K562 (cell line): ENCODE measurements at regions not wholly inside any gene's neighbourhood (a gene's known extent, or its start where the extent isn't known, plus 50 kb on each side); places are given as distances from the start of the nearest gene placed in this dataset.

ENCODE experiments used
- MYBL2 ChIP-seq, 2 experiments: fragments of 450-650 bp in 1 of 2; sonication (generic) in 1 of 2; formaldehyde crosslinking in 1 of 2; IDR thresholded peaks; 2 replicates each; pipeline versions ENCODE4 v1.6.1 to v1.8.1; 2017 to 2022; ENCODE audit warnings: borderline replicate concordance in 1 of 2, inconsistent platforms in 1 of 2, low read depth in 1 of 2, mild to moderate bottlenecking in 1 of 2, missing genetic modification reagents in 1 of 2, moderate library complexity in 1 of 2
- PPARD ChIP-seq: fragments of 250-450 bp; sonication (Bioruptor Pico); IDR thresholded peaks from 2 replicates; pipeline ENCODE4 v1.8.0; 2022; ENCODE audit warnings: inconsistent platforms, mild to moderate bottlenecking, moderate library complexity
- RHOXF2B ChIP-seq: fragments of 250-450 bp; sonication (Bioruptor Pico); conservative IDR thresholded peaks from 2 replicates; pipeline ENCODE4 v1.5.1; 2021
- ZBTB33 ChIP-seq: sonication (generic); formaldehyde crosslinking; IDR thresholded peaks from 2 replicates; pipeline ENCODE4 v1.8.1; 2023; ENCODE audit warnings: mild to moderate bottlenecking, missing genetic modification reagents
- ZNF512 ChIP-seq: IDR thresholded peaks from 2 replicates; pipeline ENCODE4 v1.6.1; 2016; ENCODE audit warnings: missing genetic modification characterization, missing compliant biosample characterization
- TF ChIP-seq, protein P1 (sequence below): sonication (generic); formaldehyde crosslinking; IDR thresholded peaks from 2 replicates; pipeline ENCODE4 v1.5.0; 2020; ENCODE audit warnings: missing genetic modification reagents
- TF ChIP-seq, protein P2 (sequence below): fragments of 250-450 bp; sonication (Bioruptor Pico); IDR thresholded peaks from 2 replicates; pipeline ENCODE4 v1.8.0; 2022; ENCODE audit warnings: inconsistent platforms
- TF ChIP-seq, protein P3 (sequence below): IDR thresholded peaks from 2 replicates; pipeline ENCODE4 v1.6.1; 2011; ENCODE audit warnings: borderline replicate concordance, low read depth, mild to moderate bottlenecking, moderate library complexity, low read length; ENCODE audit not compliant: insufficient read depth, poor library complexity, severe bottlenecking

GRCh38 chr2:147630585-147630984 lies 214.2 kb upstream of the ACVR2A start (continued):
- TF ChIP-seq MYBL2 (IDR thresholded peaks at IDR 0.05; ENCODE audit: low read depth) (no peak), MYBL2 (CRISPR knock-in tag; IDR thresholded peaks at IDR 0.05; ENCODE audit: borderline replicate concordance) (no peak), RHOXF2B (CRISPR knock-in tag) (no peak), PPARD (CRISPR knock-in tag) (no peak), ZBTB33 (CRISPR knock-in tag) (no peak), ZNF512 (tag) (no peak)
- TF ChIP-seq, protein P1, sequence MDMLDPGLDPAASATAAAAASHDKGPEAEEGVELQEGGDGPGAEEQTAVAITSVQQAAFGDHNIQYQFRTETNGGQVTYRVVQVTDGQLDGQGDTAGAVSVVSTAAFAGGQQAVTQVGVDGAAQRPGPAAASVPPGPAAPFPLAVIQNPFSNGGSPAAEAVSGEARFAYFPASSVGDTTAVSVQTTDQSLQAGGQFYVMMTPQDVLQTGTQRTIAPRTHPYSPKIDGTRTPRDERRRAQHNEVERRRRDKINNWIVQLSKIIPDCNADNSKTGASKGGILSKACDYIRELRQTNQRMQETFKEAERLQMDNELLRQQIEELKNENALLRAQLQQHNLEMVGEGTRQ (CRISPR knock-in tag) = no peak
- TF ChIP-seq, protein P2, sequence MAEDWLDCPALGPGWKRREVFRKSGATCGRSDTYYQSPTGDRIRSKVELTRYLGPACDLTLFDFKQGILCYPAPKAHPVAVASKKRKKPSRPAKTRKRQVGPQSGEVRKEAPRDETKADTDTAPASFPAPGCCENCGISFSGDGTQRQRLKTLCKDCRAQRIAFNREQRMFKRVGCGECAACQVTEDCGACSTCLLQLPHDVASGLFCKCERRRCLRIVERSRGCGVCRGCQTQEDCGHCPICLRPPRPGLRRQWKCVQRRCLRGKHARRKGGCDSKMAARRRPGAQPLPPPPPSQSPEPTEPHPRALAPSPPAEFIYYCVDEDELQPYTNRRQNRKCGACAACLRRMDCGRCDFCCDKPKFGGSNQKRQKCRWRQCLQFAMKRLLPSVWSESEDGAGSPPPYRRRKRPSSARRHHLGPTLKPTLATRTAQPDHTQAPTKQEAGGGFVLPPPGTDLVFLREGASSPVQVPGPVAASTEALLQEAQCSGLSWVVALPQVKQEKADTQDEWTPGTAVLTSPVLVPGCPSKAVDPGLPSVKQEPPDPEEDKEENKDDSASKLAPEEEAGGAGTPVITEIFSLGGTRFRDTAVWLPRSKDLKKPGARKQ (CRISPR knock-in tag) = no peak
- TF ChIP-seq, protein P3, sequence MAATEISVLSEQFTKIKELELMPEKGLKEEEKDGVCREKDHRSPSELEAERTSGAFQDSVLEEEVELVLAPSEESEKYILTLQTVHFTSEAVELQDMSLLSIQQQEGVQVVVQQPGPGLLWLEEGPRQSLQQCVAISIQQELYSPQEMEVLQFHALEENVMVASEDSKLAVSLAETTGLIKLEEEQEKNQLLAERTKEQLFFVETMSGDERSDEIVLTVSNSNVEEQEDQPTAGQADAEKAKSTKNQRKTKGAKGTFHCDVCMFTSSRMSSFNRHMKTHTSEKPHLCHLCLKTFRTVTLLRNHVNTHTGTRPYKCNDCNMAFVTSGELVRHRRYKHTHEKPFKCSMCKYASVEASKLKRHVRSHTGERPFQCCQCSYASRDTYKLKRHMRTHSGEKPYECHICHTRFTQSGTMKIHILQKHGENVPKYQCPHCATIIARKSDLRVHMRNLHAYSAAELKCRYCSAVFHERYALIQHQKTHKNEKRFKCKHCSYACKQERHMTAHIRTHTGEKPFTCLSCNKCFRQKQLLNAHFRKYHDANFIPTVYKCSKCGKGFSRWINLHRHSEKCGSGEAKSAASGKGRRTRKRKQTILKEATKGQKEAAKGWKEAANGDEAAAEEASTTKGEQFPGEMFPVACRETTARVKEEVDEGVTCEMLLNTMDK = no peak
